Pancreas (tissue), 10 donors: ENCODE measurements at regions not wholly inside any gene's neighbourhood (a gene's known extent, or its start where the extent isn't known, plus 50 kb on each side); places are given as distances from the start of the nearest gene placed in this dataset.

Experiments
- ATAC-seq, 4 donors: fragments of 200-7000 bp; cut with Tn5 transposase; one replicate each; pipeline versions ENCODE4 v1.8.0 to v1.9.1; 2020; ENCODE audit warnings: mild to moderate bottlenecking in 4 of 4, moderate library complexity in 4 of 4
- DNase-seq, 6 donors: peaks; one replicate each; pipeline ENCODE4 v3.0.0-alpha.2; 2020
- FAIRE-seq: peaks from 2 replicates; lab custom pipeline; 2012; peaks lifted over from hg19 to GRCh38; lab: Jason Lieb, UNC
- H3K27ac ChIP-seq, 4 donors: fragments of 200-600 bp; sonication (generic); 1 replicate in 3 of 4; 2 replicates in 1 of 4; pipeline versions ENCODE4 v1.5.0 to v1.8.0; 2020
- H3K27me3 ChIP-seq, 4 donors: fragments of 200-600 bp; one replicate each; pipeline ENCODE4 v1.8.0; 2021
- H3K36me3 ChIP-seq, 3 donors: fragments of 200-600 bp; sonication (generic) in 1 of 3; one replicate each; pipeline versions ENCODE4 v1.5.0 to v1.8.0; 2020 to 2021
- H3K4me1 ChIP-seq, 3 donors: fragments of 200-600 bp; one replicate each; pipeline ENCODE4 v1.8.0; 2021
- H3K4me3 ChIP-seq, 4 donors: fragments of 200-600 bp; sonication (generic) in 2 of 4; one replicate each; pipeline versions ENCODE4 v1.5.0 to v1.8.0; 2020 to 2021
- H3K9me3 ChIP-seq, 4 donors: fragments of 200-600 bp; one replicate each; pipeline ENCODE4 v1.8.0; 2021
- WGBS, 2 donors: extraction: QIAGEN DNeasy Blood & Tissue Kit; methylation state at CpG; one replicate each; pipeline ENCODE4 v1.1.7; 2013; 5-methylcytosine and 5-hydroxymethylcytosine counted together
- intact Hi-C, 3 donors: fragments of 100-400 bp; cut with DNase I; formaldehyde crosslinking; loops; one replicate each; pipeline versions ENCODE4 v1.11.1 to v1.14.2; 2022
- TF ChIP-seq, protein P1 (sequence below), 4 donors: fragments of 200-600 bp; sonication (generic) in 3 of 4; IDR thresholded peaks; one replicate each; pipeline versions ENCODE4 v1.5.0 to v1.8.0; 2021; ENCODE audit warnings: antibody characterized with exemption in 4 of 4
- donor health status: healthy with polysubstance abuse.
- donor health status: DM: no; HTN: no; CAD: no; lungs with moderate emphysema.
- donor health status: DM: no; HTN: no; CAD: no.
- donor health status: control.
- donor health status: control.
- donor health status: Bipolar disorder and iron deficiency.
- donor health status: DM: yes; HTN: yes; CAD: no.
- donor health status: DM: no; HTN: no; CAD: no.
- donor health status: DM: no; HTN: no; CAD: no.
- donor health status: DM: yes; HTN: yes; CAD: no.

DNA sequence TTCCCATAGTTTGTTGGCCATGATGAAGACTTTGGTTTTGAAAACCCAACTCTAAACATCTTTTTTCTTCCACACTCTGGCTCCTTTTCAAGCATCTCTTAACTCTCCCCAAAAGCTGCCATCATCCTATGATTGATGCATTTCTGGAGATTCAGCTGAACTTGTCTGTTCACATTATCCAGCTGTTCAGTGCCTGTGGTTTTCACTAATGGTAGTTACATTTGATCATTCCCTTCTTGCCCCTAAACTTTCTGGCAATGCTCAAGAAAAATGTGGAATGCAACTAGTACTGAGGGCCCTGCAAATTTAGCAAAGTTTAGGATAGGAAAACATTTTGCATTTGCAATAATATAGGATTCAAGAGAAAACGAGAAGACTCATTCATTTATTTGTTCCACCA, 267.5 kb downstream of the ENC1 start:
- 47 to 58% methylated on average over 1 of the region's 1 CpG for WGBS, 2 donors
- intact Hi-C loops: no loop called here
- FAIRE-seq: no peak

GRCh38 chr5:74372502-74373064, 267.9 kb downstream of the ENC1 start:
- Histone ChIP-seq H3K4me1 (no peaks in the 10 kb centered on the region), H3K9me3 (no peaks in the 10 kb centered on the region), H3K4me3 (no peak overlapping the region), H3K27me3 (no peaks in the 10 kb centered on the region), H3K36me3 (no peaks in the 10 kb centered on the region), H3K27ac (no peak overlapping the region)
- intact Hi-C loops: no loop called here
- TF ChIP-seq, protein P1, sequence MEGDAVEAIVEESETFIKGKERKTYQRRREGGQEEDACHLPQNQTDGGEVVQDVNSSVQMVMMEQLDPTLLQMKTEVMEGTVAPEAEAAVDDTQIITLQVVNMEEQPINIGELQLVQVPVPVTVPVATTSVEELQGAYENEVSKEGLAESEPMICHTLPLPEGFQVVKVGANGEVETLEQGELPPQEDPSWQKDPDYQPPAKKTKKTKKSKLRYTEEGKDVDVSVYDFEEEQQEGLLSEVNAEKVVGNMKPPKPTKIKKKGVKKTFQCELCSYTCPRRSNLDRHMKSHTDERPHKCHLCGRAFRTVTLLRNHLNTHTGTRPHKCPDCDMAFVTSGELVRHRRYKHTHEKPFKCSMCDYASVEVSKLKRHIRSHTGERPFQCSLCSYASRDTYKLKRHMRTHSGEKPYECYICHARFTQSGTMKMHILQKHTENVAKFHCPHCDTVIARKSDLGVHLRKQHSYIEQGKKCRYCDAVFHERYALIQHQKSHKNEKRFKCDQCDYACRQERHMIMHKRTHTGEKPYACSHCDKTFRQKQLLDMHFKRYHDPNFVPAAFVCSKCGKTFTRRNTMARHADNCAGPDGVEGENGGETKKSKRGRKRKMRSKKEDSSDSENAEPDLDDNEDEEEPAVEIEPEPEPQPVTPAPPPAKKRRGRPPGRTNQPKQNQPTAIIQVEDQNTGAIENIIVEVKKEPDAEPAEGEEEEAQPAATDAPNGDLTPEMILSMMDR (IDR thresholded peaks at IDR 0.05): no peak
- DNase-seq (no peak), FAIRE-seq (no peak), ATAC-seq (no peak)
- WGBS, 2 donors: 87 to 89% methylated on average over 5 of the region's 5 CpGs

More for the DNA sequence above, 267.5 kb downstream of the ENC1 start:
- TF ChIP-seq, protein P1 (IDR thresholded peaks at IDR 0.05): no peak
- H3K27me3 ChIP-seq: no peaks in the 10 kb centered on the region
- no peak for DNase-seq
- no peak overlapping the region for H3K4me3 ChIP-seq
- H3K9me3 ChIP-seq: no peaks in the 10 kb centered on the region
- no peaks in the 10 kb centered on the region for H3K36me3 ChIP-seq
- ATAC-seq: no peak
- H3K27ac ChIP-seq: no peak overlapping the region
- H3K4me1 ChIP-seq: no peaks in the 10 kb centered on the region

DNA sequence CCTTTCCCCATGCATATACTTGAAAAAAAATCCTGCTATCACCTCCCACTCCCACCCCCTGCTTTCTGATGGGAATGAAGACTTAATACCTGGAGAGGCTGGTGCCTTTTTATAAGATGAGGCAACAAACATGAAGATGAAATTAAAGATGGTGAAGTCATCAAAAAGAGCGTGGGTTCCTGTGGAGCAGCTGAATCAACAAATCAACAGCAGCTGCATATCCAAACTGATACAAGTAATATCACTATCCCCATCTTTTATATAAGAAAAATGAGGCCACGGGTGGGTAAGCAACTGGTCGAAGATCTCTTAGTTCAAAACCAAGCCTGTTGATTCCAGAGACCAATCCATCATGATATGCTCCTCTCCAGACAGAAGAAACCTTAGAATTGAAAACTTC, 268.5 kb downstream of the ENC1 start:
- TF ChIP-seq, protein P1 (IDR thresholded peaks at IDR 0.05): no peak
- intact Hi-C loops: no loop called here
- Histone ChIP-seq H3K4me3 (no peak overlapping the region), H3K27ac (no peak overlapping the region), H3K9me3 (no peaks in the 10 kb centered on the region), H3K4me1 (no peaks in the 10 kb centered on the region), H3K36me3 (no peaks in the 10 kb centered on the region), H3K27me3 (no peaks in the 10 kb centered on the region)
- WGBS, 2 donors: 70 to 78% methylated on average over 3 of the region's 3 CpGs
- DNase-seq (no peak), ATAC-seq (no peak), FAIRE-seq (no peak)

GRCh38 chr5:74371621-74372020, 268.9 kb downstream of the ENC1 start:
- Histone ChIP-seq H3K4me3 (no peak overlapping the region), H3K9me3 (no peaks in the 10 kb centered on the region), H3K36me3 (no peaks in the 10 kb centered on the region), H3K4me1 (no peaks in the 10 kb centered on the region), H3K27me3 (no peaks in the 10 kb centered on the region), H3K27ac (no peak overlapping the region)
- intact Hi-C loops: no loop called here
- WGBS, 2 donors: 96 to 97% methylated on average over 5 of the region's 5 CpGs
- ATAC-seq (no peak), DNase-seq (no peak), FAIRE-seq (no peak)
- TF ChIP-seq, protein P1 (IDR thresholded peaks at IDR 0.05): no peak

- Histone ChIP-seq H3K27ac (no peak overlapping the region), H3K4me3 (no peak overlapping the region), H3K36me3 (no peaks in the 10 kb centered on the region), H3K4me1 (no peaks in the 10 kb centered on the region), H3K9me3 (no peaks in the 10 kb centered on the region), H3K27me3 (no peaks in the 10 kb centered on the region)
- TF ChIP-seq, protein P1 (IDR thresholded peaks at IDR 0.05): no peak
- DNase-seq (no peak), FAIRE-seq (no peak), ATAC-seq (no peak)
- intact Hi-C loops: no loop called here
- WGBS, 2 donors: 70 to 73% methylated on average over 7 of the region's 7 CpGs
Measured at GRCh38 chr5:74370168-74370567, 270.4 kb downstream of the ENC1 start.
